Heart left ventricle (tissue), 16 donors: ENCODE measurements at regions not wholly inside any gene's neighbourhood (a gene's known extent, or its start where the extent isn't known, plus 50 kb on each side); places are given as distances from the start of the nearest gene placed in this dataset.

ENCODE experiments used
- ATAC-seq, 4 donors: fragments of 200-7000 bp; cut with Tn5 transposase; one replicate each; pipeline ENCODE4 v1.9.1; 2020 to 2022; ENCODE audit warnings: moderate library complexity in 4 of 4, mild to moderate bottlenecking in 3 of 4, moderate number of reproducible peaks in 1 of 4
- DNase-seq, 5 donors: peaks; one replicate each; pipeline ENCODE4 v3.0.0-alpha.2; 2020
- H3K27ac ChIP-seq, 12 donors: fragments of 200-600 bp; sonication (generic) in 4 of 12; one replicate each; pipeline versions ENCODE4 v1.5.0 to v1.8.0; 2016 to 2022; ENCODE audit warnings: mild to moderate bottlenecking in 2 of 12
- H3K27me3 ChIP-seq, 9 donors: fragments of 200-600 bp; sonication (generic) in 2 of 9; one replicate each; pipeline versions ENCODE4 v1.5.1 to v1.8.0; 2016 to 2022; ENCODE audit warnings: mild to moderate bottlenecking in 3 of 9
- H3K36me3 ChIP-seq, 9 donors: fragments of 200-600 bp; sonication (generic) in 2 of 9; one replicate each; pipeline versions ENCODE4 v1.5.0 to v1.8.0; 2018 to 2022; ENCODE audit warnings: mild to moderate bottlenecking in 2 of 9
- H3K4me1 ChIP-seq, 12 donors: fragments of 200-600 bp; sonication (generic) in 4 of 12; one replicate each; pipeline versions ENCODE4 v1.5.0 to v1.8.0; 2016 to 2022; ENCODE audit warnings: mild to moderate bottlenecking in 3 of 12
- H3K4me3 ChIP-seq, 12 donors: fragments of 200-600 bp; sonication (generic) in 4 of 12; one replicate each; pipeline versions ENCODE4 v1.5.0 to v1.8.0; 2017 to 2022; ENCODE audit warnings: mild to moderate bottlenecking in 9 of 12, moderate library complexity in 4 of 12
- H3K9me3 ChIP-seq, 12 donors: fragments of 200-600 bp; sonication (generic) in 4 of 12; one replicate each; pipeline versions ENCODE4 v1.5.0 to v1.8.0; 2016 to 2022; ENCODE audit warnings: mild to moderate bottlenecking in 1 of 12
- CTCF ChIP-seq, 12 donors: fragments of 200-600 bp; sonication (generic) in 4 of 12; IDR thresholded peaks; one replicate each; pipeline versions ENCODE4 v1.5.0 to v1.8.0; 2018 to 2022; ENCODE audit warnings: antibody characterized with exemption in 12 of 12, mild to moderate bottlenecking in 5 of 12
- POLR2A ChIP-seq, 2 donors: fragments of 450-650 bp; IDR thresholded peaks; one replicate each; pipeline ENCODE4 v1.6.1; 2017; ENCODE audit warnings: antibody characterized with exemption in 2 of 2, mild to moderate bottlenecking in 2 of 2, moderate library complexity in 2 of 2
- WGBS, 4 donors: extraction: QIAGEN DNeasy Blood & Tissue Kit in 2 of 4; methylation state at CpG; one replicate each; pipeline versions ENCODE4 v1.1.5 to v1.1.7; 2013 to 2018; 5-methylcytosine and 5-hydroxymethylcytosine counted together
- intact Hi-C, 10 donors: fragments of 100-400 bp; cut with DNase I; formaldehyde crosslinking; loops; one replicate each; pipeline versions ENCODE4 v1.11.1 to v1.14.2; 2022
- donor health status: ischemic (EF 13 %, LVEDD 7.1; RV severe dilation, severe dysfunction).
- donor health status: healthy with polysubstance abuse.
- donor health status: DM: no; HTN: yes; CAD: no.
- donor health status: DM: no; HTN: no; CAD: no.
- donor health status: ischemic (EF 25% LVEDD 6.9; RV normal size, moderate dysfunction).
- donor health status: ischemic (EF 25% LVEDD 5.7; RV mildly dilated, moderate dysfunction).
- donor health status: healthy.
- donor health status: DM: yes; HTN: yes; CAD: no.
- donor health status: ischemic (EF 35%, LVEDD 5.7; RV mildly dilated, moderate dysfunction).
- donor health status: nonischemic (EF 11% LVEDD 7.7; RV severe dilation, severe dysfunction).
- donor health status: DM: yes; HTN: yes; CAD: no.
- donor health status: PGD.
- donor health status: ischemic (EF 29% LVEDD 5.4; RV normal size, mild dysfunction).
- donor health status: nonischemic (EF 23%, LVEDD 6.1; RV moderate dilation, normal function).

DNA sequence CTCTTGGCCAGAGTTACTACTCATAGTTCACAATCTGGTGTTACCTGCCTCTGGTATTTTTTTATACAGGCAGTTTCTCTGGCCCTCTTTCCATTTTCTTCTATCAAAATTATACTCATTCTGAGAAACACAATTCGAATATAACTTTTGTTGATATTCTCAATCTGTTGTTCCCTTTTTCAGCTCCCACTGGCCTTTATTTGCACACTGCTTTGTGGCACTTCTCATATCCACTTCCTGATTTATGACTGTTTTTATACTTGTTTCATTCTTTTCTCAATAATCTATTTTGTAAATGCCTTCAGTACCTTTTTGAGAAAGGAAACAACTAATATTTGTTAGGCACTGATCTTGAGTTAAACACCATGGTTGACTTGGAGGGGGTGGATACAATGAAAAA is 93.8 kb upstream of the HDAC9 start:
- ATAC-seq (no peak), DNase-seq (no peak)
- H3K27ac ChIP-seq, result peak overlapping the region in 1 of 12 donors; percentile 65
- 79 to 88% (median 86%) methylated on average over 1 of the region's 1 CpG for WGBS, 4 donors
- intact Hi-C loops, result no loop called here
- H3K36me3 ChIP-seq, result no peaks in the 10 kb centered on the region
- H3K4me1 ChIP-seq, result peaks cover 0 to 31% (median 0%) of the 10 kb centered on the region in 12 donors
- no peak for TF ChIP-seq POLR2A (IDR thresholded peaks at IDR 0.05)
- no peak for TF ChIP-seq CTCF (IDR thresholded peaks at IDR 0.05)
- H3K4me3 ChIP-seq, result no peak overlapping the region
- no peaks in the 10 kb centered on the region for H3K9me3 ChIP-seq
- no peaks in the 10 kb centered on the region for H3K27me3 ChIP-seq

- Histone ChIP-seq H3K27me3 (no peaks in the 10 kb centered on the region), H3K27ac (peak overlapping the region in 1 of 12 donors; percentile 65), H3K9me3 (no peaks in the 10 kb centered on the region), H3K36me3 (no peaks in the 10 kb centered on the region), H3K4me1 (peaks cover 0 to 31% (median 0%) of the 10 kb centered on the region in 12 donors), H3K4me3 (no peak overlapping the region)
- intact Hi-C loops, result no loop called here
- WGBS, 4 donors, result 77 to 86% (median 82%) methylated on average over 5 of the region's 5 CpGs
- no peak for DNase-seq
- TF ChIP-seq POLR2A (IDR thresholded peaks at IDR 0.05) (no peak), CTCF (IDR thresholded peaks at IDR 0.05) (no peak)
- no peak for ATAC-seq
These were observed 92.9 kb upstream of the HDAC9 start for GRCh38 chr7:18402488-18403183.

- no peaks in the 10 kb centered on the region for H3K36me3 ChIP-seq
- no peak for TF ChIP-seq POLR2A (IDR thresholded peaks at IDR 0.05)
- TF ChIP-seq CTCF (IDR thresholded peaks at IDR 0.05), result no peak
- peaks cover 0 to 31% (median 0%) of the 10 kb centered on the region in 12 donors for H3K4me1 ChIP-seq
- DNase-seq (no peak), ATAC-seq (no peak)
- intact Hi-C loops, result no loop called here
- no peak overlapping the region for H3K4me3 ChIP-seq
- H3K27ac ChIP-seq, result peak overlapping the region in 1 of 12 donors; percentile 22
- no peaks in the 10 kb centered on the region for H3K27me3 ChIP-seq
- no peaks in the 10 kb centered on the region for H3K9me3 ChIP-seq
- WGBS, 4 donors, result 73 to 82% (median 75%) methylated on average over 1 of the region's 1 CpG
These were observed 89.8 kb upstream of the HDAC9 start for GRCh38 chr7:18405726-18406125.

DNA sequence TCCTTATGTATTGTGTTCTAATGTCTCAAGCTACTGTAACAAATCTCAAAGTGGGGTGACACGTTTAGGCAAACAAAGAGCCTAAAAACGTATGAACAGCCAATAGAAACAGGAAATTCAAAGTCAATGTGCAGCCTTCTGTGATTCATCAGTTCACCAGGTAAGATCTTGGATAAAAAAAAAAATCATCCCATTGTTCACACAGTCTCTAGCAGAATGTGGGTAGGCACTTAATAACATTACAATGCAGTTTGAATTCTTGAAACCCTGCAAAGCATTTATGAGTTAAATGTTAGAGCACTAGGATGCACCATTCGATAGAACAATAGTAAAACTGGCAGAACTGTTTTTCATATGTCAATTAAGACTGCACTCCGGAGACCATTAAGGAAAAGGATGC is 88.2 kb upstream of the HDAC9 start:
- TF ChIP-seq POLR2A (IDR thresholded peaks at IDR 0.05) (no peak), CTCF (IDR thresholded peaks at IDR 0.05) (no peak)

More for the DNA sequence above, 88.2 kb upstream of the HDAC9 start:
- ATAC-seq (no peak), DNase-seq (no peak)
- Histone ChIP-seq H3K27me3 (no peaks in the 10 kb centered on the region), H3K36me3 (no peaks in the 10 kb centered on the region), H3K4me1 (peaks cover 0 to 19% (median 0%) of the 10 kb centered on the region in 12 donors), H3K4me3 (no peak overlapping the region), H3K9me3 (no peaks in the 10 kb centered on the region), H3K27ac (no peak overlapping the region)
- WGBS, 4 donors, result 37 to 60% (median 52%) methylated on average over 4 of the region's 4 CpGs
- intact Hi-C loops, result no loop called here
